GOT3 (cell line): ENCODE measurements at regions not wholly inside any gene's neighbourhood (a gene's known extent, or its start where the extent isn't known, plus 50 kb on each side); places are given as distances from the start of the nearest gene placed in this dataset.
"Not testable (repeated sequence)": the region's sequence is repeated elsewhere in the genome, so short reads cannot be mapped to it uniquely, and the experiment has no call there.

ENCODE experiments used
- DNase-seq: peaks from one replicate; lab custom pipeline; 2025; ENCODE audit warnings: mixed read lengths; lab: John Stamatoyannopoulos, UW

GRCh38 chr7:46755120-46756034, 826.5 kb downstream of the TNS3 start:
- no peak for DNase-seq

GRCh38 chr7:46754140-46754720, 827.7 kb downstream of the TNS3 start:
- no peak for DNase-seq

DNA sequence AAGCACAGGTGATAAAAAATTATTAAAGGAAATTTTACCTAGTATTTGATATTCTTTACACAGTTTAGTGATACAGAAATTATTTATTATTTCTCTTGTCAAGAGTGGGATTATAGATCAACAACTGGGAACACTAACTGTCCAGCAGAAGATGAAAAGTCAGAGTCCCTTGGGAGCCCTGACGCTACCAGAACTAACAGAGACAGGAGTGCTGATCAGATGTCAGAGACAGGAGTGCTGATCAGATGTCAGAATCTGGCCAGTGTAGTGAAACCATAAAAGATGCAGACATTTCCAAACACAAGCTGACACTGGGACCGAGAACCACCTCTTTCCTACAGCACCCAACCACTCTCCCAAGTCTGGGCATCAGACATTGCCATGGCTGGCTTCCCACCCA, 828.2 kb downstream of the TNS3 start:
- DNase-seq = no peak

GRCh38 chr7:46752881-46753366, 829.0 kb downstream of the TNS3 start:
- DNase-seq = no peak

DNA sequence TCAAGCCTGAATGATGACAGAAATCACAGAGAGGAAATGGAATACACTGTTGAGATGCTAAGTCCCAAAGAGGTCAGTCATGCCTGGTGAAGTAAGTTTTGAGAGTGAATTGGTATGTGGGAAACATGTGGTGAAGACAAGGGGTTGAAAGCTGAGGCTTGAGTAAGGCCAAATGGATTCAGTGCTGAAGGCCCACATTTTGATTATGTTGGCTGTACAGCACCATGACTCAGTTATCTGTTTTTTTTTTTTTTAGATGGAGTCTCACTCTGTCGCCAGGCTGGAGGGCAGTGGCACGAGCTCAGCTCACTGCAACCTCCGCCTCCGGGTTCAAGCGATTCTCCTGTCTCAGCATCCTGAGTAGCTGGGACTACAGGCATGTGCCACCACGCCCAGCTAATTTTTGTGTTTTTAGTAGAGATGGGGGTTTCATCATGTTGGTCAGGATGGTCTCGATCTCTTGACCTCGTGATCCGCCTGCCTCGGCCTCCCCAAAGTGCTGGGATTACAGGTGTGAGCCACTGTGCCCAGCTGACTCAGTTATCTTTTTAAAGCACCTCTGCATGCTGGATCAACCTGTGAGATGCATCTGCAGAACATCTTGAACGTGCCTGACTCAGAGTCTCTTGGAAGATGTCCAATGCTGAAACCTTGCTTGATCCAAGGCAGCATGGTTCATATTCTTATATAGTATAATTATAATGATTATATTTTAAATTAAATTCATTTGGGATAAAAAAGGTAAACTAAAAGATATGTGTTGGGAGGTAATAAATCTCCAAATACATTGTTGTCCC, 829.8 kb downstream of the TNS3 start:
- not testable (repeated sequence) for DNase-seq

- no peak for DNase-seq
These were observed 830.4 kb upstream of the IGFBP3 start for GRCh38 chr7:46751471-46751870.

DNA sequence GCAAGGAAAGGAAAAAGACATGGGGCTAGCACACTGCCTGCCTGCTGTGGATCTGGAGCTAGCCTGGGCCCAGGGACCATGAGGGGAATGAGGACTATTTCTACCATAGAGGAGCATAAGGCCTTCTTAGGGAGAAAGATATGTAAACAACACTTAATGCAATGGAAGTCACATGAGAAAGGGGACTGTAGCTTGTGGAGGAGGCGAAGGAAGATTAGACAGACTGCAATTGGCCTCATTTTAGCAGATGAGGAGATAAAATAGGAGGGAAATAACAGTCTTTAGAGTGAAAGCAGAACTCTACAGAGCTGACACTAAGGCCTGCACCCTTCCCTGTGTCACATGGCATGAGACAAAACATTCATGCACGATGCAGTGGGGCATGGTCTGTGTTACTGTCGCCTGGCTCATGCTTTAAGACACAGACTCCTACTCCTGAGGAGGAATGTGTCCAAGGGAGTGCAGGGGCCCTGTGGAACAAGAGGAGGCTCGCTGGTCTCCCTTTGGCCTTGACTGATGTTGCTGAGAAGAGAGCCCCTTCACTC, 829.3 kb upstream of the IGFBP3 start:
- DNase-seq = no peak

DNA sequence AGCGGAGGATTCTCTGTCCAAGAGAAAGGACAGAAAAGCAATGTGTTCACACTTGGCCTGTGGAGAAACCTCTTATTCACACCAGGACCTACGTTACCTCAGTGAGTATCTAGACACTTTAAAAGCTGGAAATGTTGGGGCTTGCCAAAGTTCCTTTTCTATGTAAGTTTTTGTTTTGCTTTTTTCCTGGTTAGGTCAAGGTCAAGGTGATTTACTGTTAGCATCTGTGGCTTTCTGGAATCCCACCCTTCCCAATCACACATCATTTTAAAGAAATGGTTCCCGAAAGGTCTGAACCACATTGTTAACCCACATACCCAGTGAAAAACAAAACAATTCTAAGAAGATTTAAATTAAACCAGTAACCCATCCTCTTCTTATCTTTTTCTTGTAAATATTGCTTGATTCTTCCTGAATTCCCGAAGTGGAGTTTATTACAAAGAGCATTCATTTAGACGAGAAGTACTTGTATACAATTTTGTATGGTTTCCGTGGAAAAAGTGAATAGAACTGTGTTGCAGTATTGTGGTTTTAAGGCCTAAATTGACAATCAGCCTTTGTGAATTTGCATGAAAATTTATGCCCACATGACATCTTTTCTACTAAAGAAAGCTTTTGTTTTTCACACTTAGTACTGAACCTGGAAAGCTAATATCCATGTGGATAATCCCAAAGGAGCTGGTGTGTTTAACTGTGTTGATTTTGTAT, 827.0 kb upstream of the IGFBP3 start:
- no peak for DNase-seq

- no peak for DNase-seq
These were observed 825.9 kb upstream of the IGFBP3 start for GRCh38 chr7:46746695-46747687.

DNA sequence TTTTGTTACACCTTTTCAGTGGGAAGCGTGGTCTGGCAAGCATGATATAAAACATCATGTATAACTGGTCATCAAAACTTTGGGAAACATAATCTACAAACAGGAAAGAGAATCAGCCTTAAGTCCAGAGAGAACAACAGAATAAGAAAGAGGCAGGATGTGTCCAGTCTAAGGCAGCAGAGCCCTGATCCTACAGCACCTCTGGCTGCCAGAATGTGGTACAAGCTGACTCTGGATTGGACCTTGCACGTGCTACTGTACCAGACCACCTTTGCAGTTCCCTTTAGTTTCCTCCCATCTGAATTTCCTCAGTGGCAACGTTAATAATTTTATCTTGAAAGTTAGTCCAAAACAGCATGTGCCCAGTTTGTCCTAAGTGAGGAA, 824.6 kb upstream of the IGFBP3 start:
- no peak for DNase-seq

GRCh38 chr7:46744957-46745706, 824.1 kb upstream of the IGFBP3 start:
- no peak for DNase-seq

DNA sequence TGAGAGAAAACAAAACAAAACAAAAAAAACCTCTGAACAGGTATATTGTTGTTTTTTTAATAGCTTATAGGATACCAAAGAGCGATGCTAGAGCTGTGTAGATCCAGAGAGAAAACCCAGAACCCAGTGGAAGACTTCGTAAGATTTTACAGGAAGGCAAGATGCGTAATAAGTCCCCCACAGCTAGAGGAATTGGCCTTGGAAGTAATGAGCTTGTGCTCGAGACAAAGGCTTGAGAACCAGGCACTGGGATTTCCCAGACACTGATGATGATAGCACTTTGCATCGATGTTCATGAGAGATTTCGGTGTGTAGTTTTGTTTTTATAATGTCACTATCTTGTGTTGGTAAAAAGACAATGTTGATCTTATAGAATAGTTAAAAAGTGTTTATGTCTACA, 821.5 kb upstream of the IGFBP3 start:
- no peak for DNase-seq

- no peak for DNase-seq
These were observed 821.0 kb upstream of the IGFBP3 start for GRCh38 chr7:46741938-46742540.

DNA sequence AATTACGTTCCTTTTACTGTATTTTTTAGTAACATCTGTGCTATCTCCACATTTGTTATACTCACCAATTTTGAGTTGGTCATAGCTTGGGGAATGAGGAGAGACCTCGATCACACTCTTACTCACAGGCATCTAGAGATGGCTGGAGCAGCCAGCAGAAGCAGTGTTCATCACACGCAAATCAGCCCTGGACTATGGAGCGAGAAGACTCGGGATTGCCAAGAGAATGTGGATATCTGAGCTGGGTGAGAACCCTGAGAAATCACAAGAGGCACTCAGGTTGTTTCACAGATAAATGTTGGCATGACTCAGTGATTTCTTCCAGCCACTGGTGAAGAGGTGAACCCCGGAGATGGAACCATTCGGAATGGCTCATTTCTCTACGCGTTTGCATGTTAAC, 820.1 kb upstream of the IGFBP3 start:
- DNase-seq = no peak

- DNase-seq = no peak
These were observed 818.6 kb upstream of the IGFBP3 start for GRCh38 chr7:46739518-46740234.

DNA sequence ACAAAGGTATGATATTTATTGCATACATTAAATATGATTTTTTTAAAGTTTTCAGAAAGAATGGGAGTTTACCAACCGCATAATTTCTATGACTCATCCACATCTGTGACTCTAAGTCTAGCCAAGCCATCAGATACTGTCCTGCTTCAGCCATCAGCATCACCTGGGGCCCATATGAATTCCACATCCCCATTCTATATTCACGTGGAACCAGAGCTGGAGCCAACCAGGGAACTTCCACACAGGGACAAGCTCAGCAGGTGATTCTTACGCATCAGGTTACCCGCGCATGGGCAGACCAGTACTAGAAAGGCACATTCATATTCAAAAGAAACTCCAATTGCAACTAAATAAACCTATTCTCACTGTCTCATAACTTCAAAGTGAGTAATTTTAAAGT, 817.7 kb upstream of the IGFBP3 start:
- DNase-seq = no peak

DNA sequence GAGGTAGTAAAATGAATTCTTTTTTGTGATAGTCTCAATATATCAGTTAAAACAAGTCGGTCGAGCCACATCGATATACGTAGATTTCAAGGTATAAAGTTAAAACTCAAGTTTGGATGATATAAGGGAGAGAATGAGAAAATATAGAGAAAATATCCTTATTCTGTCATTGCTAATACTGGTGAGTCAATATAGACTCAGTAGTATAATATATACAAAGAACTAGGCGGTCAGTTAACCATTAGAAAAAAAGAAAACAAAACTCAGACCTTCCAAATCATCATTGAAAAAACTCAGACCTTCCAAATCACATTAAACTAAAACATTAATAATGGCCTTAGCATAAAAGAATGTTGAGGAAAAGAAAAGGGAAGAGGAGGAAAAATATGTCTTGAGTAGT, 817.1 kb upstream of the IGFBP3 start:
- no peak for DNase-seq

DNA sequence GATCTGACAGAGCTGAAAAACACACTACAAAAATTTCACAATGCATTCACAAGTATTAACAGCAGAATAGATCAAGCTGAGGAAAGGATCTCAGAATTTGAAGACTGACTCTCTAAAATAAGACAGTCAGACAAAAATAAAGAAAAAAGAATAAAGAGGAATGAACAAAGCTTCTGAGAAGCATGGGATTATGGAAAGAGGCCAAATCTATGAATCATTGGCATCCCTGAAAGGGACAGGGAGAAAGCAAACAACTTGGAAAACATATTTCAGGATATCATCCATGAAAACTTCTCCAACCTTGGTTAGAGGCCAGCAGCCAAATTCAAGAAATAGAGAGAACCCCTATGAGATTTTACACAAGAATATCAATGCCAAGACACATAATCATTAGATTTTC, 804.8 kb upstream of the IGFBP3 start:
- no peak for DNase-seq

DNA sequence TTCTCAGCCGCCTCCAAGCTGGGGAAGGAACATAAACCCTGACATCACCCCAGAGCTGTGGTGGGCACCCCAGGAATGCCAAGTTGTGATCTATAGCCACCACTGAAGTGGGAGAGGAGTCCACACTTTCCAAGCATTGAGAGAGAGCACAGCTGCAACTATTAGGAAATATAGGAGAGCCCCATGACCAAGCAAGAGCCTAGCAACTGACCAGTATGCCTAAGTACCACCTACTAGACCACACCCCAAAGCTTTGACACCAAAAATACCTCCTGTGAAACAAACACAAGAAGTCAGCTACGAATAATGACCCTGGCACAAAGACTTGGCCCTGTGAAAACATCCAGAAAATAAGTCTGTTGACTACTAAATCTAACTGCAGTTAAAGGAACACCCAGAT, 804.1 kb upstream of the IGFBP3 start:
- DNase-seq = no peak
